ENCODE measurements at regions not wholly inside any gene's neighbourhood (a gene's known extent, or its start where the extent isn't known, plus 50 kb on each side); places are given as distances from the start of the nearest gene placed in this dataset.

- Histone ChIP-seq H3K36me3 (replicated peaks) (no peaks in the 10 kb centered on the region), H3K4me3 (no peak overlapping the region), H3K9me3 (no peaks in the 10 kb centered on the region), H3K4me1 (no peaks in the 10 kb centered on the region), H3K27me3 (ENCODE audit: low read depth) (no peaks in the 10 kb centered on the region)
- no peak for DNase-seq (ENCODE audit: low spot score in 2 of 2)
- in situ Hi-C loops (cut with MboI; ENCODE audit: low sequenced_read_pairs) = no loop called here
Observed at GRCh38 chr13:109880371-109881346, 94.3 kb upstream of the IRS2 start.

GRCh38 chr13:109879338-109879737, 93.0 kb upstream of the IRS2 start:
- Histone ChIP-seq H3K9me3 (no peaks in the 10 kb centered on the region), H3K4me3 (no peak overlapping the region), H3K36me3 (replicated peaks) (no peaks in the 10 kb centered on the region), H3K4me1 (no peaks in the 10 kb centered on the region), H3K27me3 (ENCODE audit: low read depth) (no peaks in the 10 kb centered on the region)
- in situ Hi-C loops (cut with MboI; ENCODE audit: low sequenced_read_pairs) = no loop called here
- DNase-seq (ENCODE audit: low spot score in 2 of 2) = no peak

GRCh38 chr13:109877809-109878208, 91.4 kb upstream of the IRS2 start:
- DNase-seq (ENCODE audit: low spot score in 2 of 2) = no peak
- H3K9me3 ChIP-seq = no peaks in the 10 kb centered on the region
- H3K4me1 ChIP-seq = no peaks in the 10 kb centered on the region
- in situ Hi-C loops (cut with MboI; ENCODE audit: low sequenced_read_pairs) = no loop called here
- no peaks in the 10 kb centered on the region for H3K27me3 ChIP-seq (ENCODE audit: low read depth)
- H3K36me3 ChIP-seq (replicated peaks) = no peaks in the 10 kb centered on the region
- no peak overlapping the region for H3K4me3 ChIP-seq

GRCh38 chr13:109875746-109876145, 89.4 kb upstream of the IRS2 start:
- no peak for DNase-seq (ENCODE audit: low spot score in 2 of 2)
- in situ Hi-C loops (cut with MboI; ENCODE audit: low sequenced_read_pairs) = no loop called here
- Histone ChIP-seq H3K9me3 (no peaks in the 10 kb centered on the region), H3K36me3 (replicated peaks) (no peaks in the 10 kb centered on the region), H3K4me1 (no peaks in the 10 kb centered on the region), H3K4me3 (no peak overlapping the region), H3K27me3 (ENCODE audit: low read depth) (no peaks in the 10 kb centered on the region)

- Histone ChIP-seq H3K36me3 (replicated peaks) (no peaks in the 10 kb centered on the region), H3K27me3 (ENCODE audit: low read depth) (no peaks in the 10 kb centered on the region), H3K9me3 (no peaks in the 10 kb centered on the region), H3K4me1 (no peaks in the 10 kb centered on the region), H3K4me3 (no peak overlapping the region)
- in situ Hi-C loops (cut with MboI; ENCODE audit: low sequenced_read_pairs) = no loop called here
- no peak for DNase-seq (ENCODE audit: low spot score in 2 of 2)
Observed at GRCh38 chr13:109874484-109875454, 88.4 kb upstream of the IRS2 start.

GRCh38 chr13:109873351-109874123, 87.2 kb upstream of the IRS2 start:
- Histone ChIP-seq H3K27me3 (ENCODE audit: low read depth) (no peaks in the 10 kb centered on the region), H3K36me3 (replicated peaks) (no peaks in the 10 kb centered on the region), H3K9me3 (no peaks in the 10 kb centered on the region), H3K4me1 (no peaks in the 10 kb centered on the region), H3K4me3 (no peak overlapping the region)
- no peak for DNase-seq (ENCODE audit: low spot score in 2 of 2)
- in situ Hi-C loops (cut with MboI; ENCODE audit: low sequenced_read_pairs) = no loop called here

- Histone ChIP-seq H3K36me3 (replicated peaks) (no peaks in the 10 kb centered on the region), H3K4me3 (no peak overlapping the region), H3K9me3 (no peaks in the 10 kb centered on the region), H3K27me3 (ENCODE audit: low read depth) (no peaks in the 10 kb centered on the region), H3K4me1 (no peaks in the 10 kb centered on the region)
- in situ Hi-C loops (cut with MboI; ENCODE audit: low sequenced_read_pairs) = no loop called here
- DNase-seq (ENCODE audit: low spot score in 2 of 2) = no peak
Observed at GRCh38 chr13:109872864-109873263, 86.5 kb upstream of the IRS2 start.

GRCh38 chr13:109870696-109871370, 84.5 kb upstream of the IRS2 start:
- H3K9me3 ChIP-seq = no peaks in the 10 kb centered on the region
- H3K36me3 ChIP-seq (replicated peaks) = no peaks in the 10 kb centered on the region
- in situ Hi-C loops (cut with MboI; ENCODE audit: low sequenced_read_pairs) = no loop called here
- no peak for DNase-seq (ENCODE audit: low spot score in 2 of 2)
- no peaks in the 10 kb centered on the region for H3K27me3 ChIP-seq (ENCODE audit: low read depth)
- H3K4me1 ChIP-seq = no peaks in the 10 kb centered on the region
- H3K4me3 ChIP-seq = no peak overlapping the region

GRCh38 chr13:109870274-109870673, 83.9 kb upstream of the IRS2 start:
- no peak for DNase-seq (ENCODE audit: low spot score in 2 of 2)
- Histone ChIP-seq H3K27me3 (ENCODE audit: low read depth) (no peaks in the 10 kb centered on the region), H3K36me3 (replicated peaks) (no peaks in the 10 kb centered on the region), H3K4me3 (no peak overlapping the region), H3K4me1 (no peaks in the 10 kb centered on the region), H3K9me3 (no peaks in the 10 kb centered on the region)
- in situ Hi-C loops (cut with MboI; ENCODE audit: low sequenced_read_pairs) = no loop called here

- in situ Hi-C loops (cut with MboI; ENCODE audit: low sequenced_read_pairs) = no loop called here
- no peaks in the 10 kb centered on the region for H3K27me3 ChIP-seq (ENCODE audit: low read depth)
- DNase-seq (ENCODE audit: low spot score in 2 of 2) = peak in 1 of 2 experiments; percentile 7
- H3K9me3 ChIP-seq = no peaks in the 10 kb centered on the region
- no peaks in the 10 kb centered on the region for H3K4me1 ChIP-seq
- no peak overlapping the region for H3K4me3 ChIP-seq
- no peaks in the 10 kb centered on the region for H3K36me3 ChIP-seq (replicated peaks)
Observed at GRCh38 chr13:109869312-109870237, 83.2 kb upstream of the IRS2 start.

- no peaks in the 10 kb centered on the region for H3K4me1 ChIP-seq
- DNase-seq (ENCODE audit: low spot score in 2 of 2) = no peak
- in situ Hi-C loops (cut with MboI; ENCODE audit: low sequenced_read_pairs) = no loop called here
- H3K27me3 ChIP-seq (ENCODE audit: low read depth) = no peaks in the 10 kb centered on the region
- H3K4me3 ChIP-seq = no peak overlapping the region
- H3K36me3 ChIP-seq (replicated peaks) = no peaks in the 10 kb centered on the region
- no peaks in the 10 kb centered on the region for H3K9me3 ChIP-seq
Observed at GRCh38 chr13:109868578-109869311, 82.4 kb upstream of the IRS2 start.

- in situ Hi-C loops (cut with MboI; ENCODE audit: low sequenced_read_pairs) = no loop called here
- H3K27me3 ChIP-seq (ENCODE audit: low read depth) = no peaks in the 10 kb centered on the region
- no peaks in the 10 kb centered on the region for H3K4me1 ChIP-seq
- H3K36me3 ChIP-seq (replicated peaks) = no peaks in the 10 kb centered on the region
- no peak for DNase-seq (ENCODE audit: low spot score in 2 of 2)
- H3K9me3 ChIP-seq = no peaks in the 10 kb centered on the region
- H3K4me3 ChIP-seq = no peak overlapping the region
Observed at GRCh38 chr13:109867766-109868165, 81.4 kb upstream of the IRS2 start.

Measured in HAP-1 (cell line).